ENCODE measurements at regions not wholly inside any gene's neighbourhood (a gene's known extent, or its start where the extent isn't known, plus 50 kb on each side); places are given as distances from the start of the nearest gene placed in this dataset.

DNA sequence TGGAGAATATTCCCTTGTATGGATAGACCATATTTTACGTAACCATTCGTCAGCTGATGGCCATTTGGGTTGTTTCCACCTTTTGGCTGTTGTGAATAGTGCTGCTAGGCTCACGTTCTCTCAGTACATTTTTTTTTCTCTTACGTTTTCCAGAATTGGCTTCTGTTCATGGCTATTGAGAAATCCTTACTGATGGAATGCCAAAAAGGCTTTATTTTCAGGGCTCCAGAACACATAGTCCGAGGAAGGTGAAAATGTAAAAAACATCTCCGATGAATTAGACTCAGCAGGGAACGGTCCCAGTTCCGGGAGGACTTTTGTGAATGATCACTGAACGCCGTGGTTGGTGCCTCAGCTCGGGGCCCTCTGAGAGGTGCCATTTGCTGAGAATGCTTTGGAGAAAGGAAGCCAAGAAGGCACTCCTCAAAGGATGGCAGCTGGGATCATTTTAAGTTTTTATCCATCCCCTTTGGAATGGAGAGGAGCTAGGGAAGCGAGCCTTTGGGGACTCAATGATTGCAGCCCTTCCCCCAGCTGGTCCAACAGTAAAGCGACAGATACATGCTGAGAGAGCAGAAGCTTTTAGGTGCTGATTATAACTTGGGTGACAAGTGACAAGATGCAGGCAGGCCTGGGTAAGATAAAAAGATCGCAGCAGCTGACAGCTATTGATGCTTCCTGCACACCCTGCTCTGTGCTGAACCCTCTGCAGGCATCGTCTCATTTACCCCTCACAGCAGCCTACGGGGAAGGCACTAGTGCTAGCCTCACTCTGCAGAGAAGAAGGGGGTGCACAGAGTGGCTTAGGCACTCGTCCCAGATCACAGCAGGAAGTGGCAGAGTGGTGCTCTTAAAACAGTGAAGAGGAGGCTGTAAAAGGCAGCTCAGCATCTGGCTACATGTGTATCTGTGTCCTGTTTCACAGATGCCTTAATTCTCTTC is 133.4 kb upstream of the KCNG1 start:
- no peak for TF ChIP-seq CTCF (conservative IDR thresholded peaks at IDR 0.05; ENCODE audit: low read depth, low read length)
- TF ChIP-seq EZH2phosphoT487 (IDR thresholded peaks at IDR 0.05; ENCODE audit: borderline replicate concordance, low read length), result no peak

Measured in PC-3 (cell line).